Loucy (cell line): ENCODE measurements at regions not wholly inside any gene's neighbourhood (a gene's known extent, or its start where the extent isn't known, plus 50 kb on each side); places are given as distances from the start of the nearest gene placed in this dataset.
"Not testable (repeated sequence)": the region's sequence is repeated elsewhere in the genome, so short reads cannot be mapped to it uniquely, and the experiment has no call there.

ENCODE experiments used
- CTCF ChIP-seq: fragments of 200-600 bp; sonication (generic); conservative IDR thresholded peaks from 2 replicates; pipeline ENCODE4 v1.5.1; 2014; ENCODE audit warnings: mild to moderate bottlenecking, antibody characterized with exemption, low read length
- EZH2phosphoT487 ChIP-seq: fragments of 200-600 bp; IDR thresholded peaks from 2 replicates; pipeline ENCODE4 v1.6.1; 2018; ENCODE audit warnings: antibody characterized with exemption, mild to moderate bottlenecking, moderate library complexity, borderline replicate concordance

GRCh38 chr11:115967203-115967602 is 463.0 kb upstream of the CADM1 start:
- TF ChIP-seq CTCF, EZH2phosphoT487: not testable (repeated sequence)
